ENCODE measurements at regions not wholly inside any gene's neighbourhood (a gene's known extent, or its start where the extent isn't known, plus 50 kb on each side); places are given as distances from the start of the nearest gene placed in this dataset.

- TF ChIP-seq POLR2A (IDR thresholded peaks at IDR 0.05; ENCODE audit: low read length): no peak
- TF ChIP-seq GATA1 (IDR thresholded peaks at IDR 0.05; ENCODE audit: low read depth, low read length): no peak
Observed at GRCh38 chr4:145278341-145279121, 98.1 kb upstream of the OTUD4 start.
